ENCODE measurements at regions not wholly inside any gene's neighbourhood (a gene's known extent, or its start where the extent isn't known, plus 50 kb on each side); places are given as distances from the start of the nearest gene placed in this dataset.
"Not testable (repeated sequence)": the region's sequence is repeated elsewhere in the genome, so short reads cannot be mapped to it uniquely, and the experiment has no call there.

- Histone ChIP-seq H3K27me3 (ENCODE audit: control insufficient read depth, low read length) (no peaks in the 10 kb centered on the region), H3K9me3 (ENCODE audit: control insufficient read depth, insufficient read depth, low read length) (no peaks in the 10 kb centered on the region), H3K4me2 (ENCODE audit: low read length) (no peak overlapping the region), H3K27ac (ENCODE audit: low read depth, low read length) (no peak overlapping the region), H3K79me2 (ENCODE audit: control insufficient read depth, low read length) (no peaks in the 10 kb centered on the region), H3F3A (ENCODE audit: control insufficient read depth, insufficient read depth) (no peaks in the 10 kb centered on the region), H3K9me2 (replicated peaks; ENCODE audit: control insufficient read depth, low read length) (no peaks in the 10 kb centered on the region), H3K4me3 (ENCODE audit: low read length) (no peak overlapping the region), H4K20me1 (ENCODE audit: control insufficient read depth, insufficient read depth, low read depth, low read length) (no peaks in the 10 kb centered on the region), H3K36me3 (ENCODE audit: control insufficient read depth, low read length) (no peaks in the 10 kb centered on the region), H3K4me1 (ENCODE audit: control insufficient read depth, low read length) (no peaks in the 10 kb centered on the region)
- TF ChIP-seq CTCF (IDR thresholded peaks at IDR 0.05; ENCODE audit: low read depth, low read length, poor library complexity, severe bottlenecking): no peak
- no peak for TF ChIP-seq EZH2phosphoT487 (IDR thresholded peaks at IDR 0.05; ENCODE audit: borderline replicate concordance, low read length)
Observed at GRCh38 chr6:115539531-115539930, 521.2 kb downstream of the FRK start.

GRCh38 chr6:115524821-115525220 lies 535.9 kb downstream of the FRK start:
- TF ChIP-seq EZH2phosphoT487 (IDR thresholded peaks at IDR 0.05; ENCODE audit: borderline replicate concordance, low read length): no peak
- H3K9me2 ChIP-seq (replicated peaks; ENCODE audit: control insufficient read depth, low read length): no peaks in the 10 kb centered on the region
- H3K9me3 ChIP-seq (ENCODE audit: control insufficient read depth, insufficient read depth, low read length): no peaks in the 10 kb centered on the region
- no peaks in the 10 kb centered on the region for H3K36me3 ChIP-seq (ENCODE audit: control insufficient read depth, low read length)
- H3K4me1 ChIP-seq (ENCODE audit: control insufficient read depth, low read length): no peaks in the 10 kb centered on the region
- H3K4me3 ChIP-seq (ENCODE audit: low read length): no peak overlapping the region
- no peaks in the 10 kb centered on the region for H3K79me2 ChIP-seq (ENCODE audit: control insufficient read depth, low read length)
- H3F3A ChIP-seq (ENCODE audit: control insufficient read depth, insufficient read depth): no peaks in the 10 kb centered on the region
- no peak overlapping the region for H3K4me2 ChIP-seq (ENCODE audit: low read length)
- H3K27me3 ChIP-seq (ENCODE audit: control insufficient read depth, low read length): no peaks in the 10 kb centered on the region
- no peak overlapping the region for H3K27ac ChIP-seq (ENCODE audit: low read depth, low read length)
- H4K20me1 ChIP-seq (ENCODE audit: control insufficient read depth, insufficient read depth, low read depth, low read length): no peaks in the 10 kb centered on the region

- not testable (repeated sequence) for H3K4me2 ChIP-seq (ENCODE audit: low read length); H4K20me1 ChIP-seq (ENCODE audit: control insufficient read depth, insufficient read depth, low read depth, low read length); H3K27ac ChIP-seq (ENCODE audit: low read depth, low read length); H3K9me3 ChIP-seq (ENCODE audit: control insufficient read depth, insufficient read depth, low read length); H3K4me1 ChIP-seq (ENCODE audit: control insufficient read depth, low read length); H3K79me2 ChIP-seq (ENCODE audit: control insufficient read depth, low read length); H3K27me3 ChIP-seq (ENCODE audit: control insufficient read depth, low read length); H3K9me2 ChIP-seq (replicated peaks; ENCODE audit: control insufficient read depth, low read length); H3K36me3 ChIP-seq (ENCODE audit: control insufficient read depth, low read length); H3F3A ChIP-seq (ENCODE audit: control insufficient read depth, insufficient read depth); H3K4me3 ChIP-seq (ENCODE audit: low read length)
Observed at GRCh38 chr6:115521747-115522146, 538.9 kb downstream of the FRK start.

- H3K79me2 ChIP-seq (ENCODE audit: control insufficient read depth, low read length): no peaks in the 10 kb centered on the region
Observed at GRCh38 chr6:115514656-115515055, 546.0 kb downstream of the FRK start.

More at GRCh38 chr6:115514656-115515055, 546.0 kb downstream of the FRK start:
- Histone ChIP-seq H3F3A (ENCODE audit: control insufficient read depth, insufficient read depth) (no peaks in the 10 kb centered on the region), H3K36me3 (ENCODE audit: control insufficient read depth, low read length) (no peaks in the 10 kb centered on the region), H3K9me2 (replicated peaks; ENCODE audit: control insufficient read depth, low read length) (no peaks in the 10 kb centered on the region), H3K27ac (ENCODE audit: low read depth, low read length) (no peak overlapping the region), H3K4me1 (ENCODE audit: control insufficient read depth, low read length) (no peaks in the 10 kb centered on the region), H3K4me3 (ENCODE audit: low read length) (no peak overlapping the region), H4K20me1 (ENCODE audit: control insufficient read depth, insufficient read depth, low read depth, low read length) (no peaks in the 10 kb centered on the region), H3K27me3 (ENCODE audit: control insufficient read depth, low read length) (no peaks in the 10 kb centered on the region), H3K4me2 (ENCODE audit: low read length) (no peak overlapping the region), H3K9me3 (ENCODE audit: control insufficient read depth, insufficient read depth, low read length) (no peaks in the 10 kb centered on the region)
- no peak for TF ChIP-seq EZH2phosphoT487 (IDR thresholded peaks at IDR 0.05; ENCODE audit: borderline replicate concordance, low read length)
- TF ChIP-seq CTCF (IDR thresholded peaks at IDR 0.05; ENCODE audit: low read depth, low read length, poor library complexity, severe bottlenecking): no peak
